Dendritic cell treated with granulocyte-macrophage colony-stimulating factor and Interleukin-4, amounts not matched to agents 40 ng/mL and 50 ng/mL, for 4 days (primary cell): ENCODE measurements at regions not wholly inside any gene's neighbourhood (a gene's known extent, or its start where the extent isn't known, plus 50 kb on each side); places are given as distances from the start of the nearest gene placed in this dataset.

Source experiments
- H3K27ac Mint-ChIP-seq: one replicate; pipeline ENCODE4 v1.8.0; 2022; ENCODE audit warnings: mild to moderate bottlenecking, mixed read lengths
- H3K27me3 Mint-ChIP-seq: one replicate; pipeline ENCODE4 v1.8.0; 2022; ENCODE audit warnings: mild to moderate bottlenecking, mixed read lengths
- H3K36me3 Mint-ChIP-seq: one replicate; pipeline ENCODE4 v1.8.0; 2022; ENCODE audit warnings: low read depth, mixed read lengths
- H3K4me1 Mint-ChIP-seq: one replicate; pipeline ENCODE4 v1.8.0; 2022; ENCODE audit warnings: low read depth, mixed read lengths
- H3K4me3 Mint-ChIP-seq: one replicate; pipeline ENCODE4 v1.8.0; 2022; ENCODE audit warnings: mild to moderate bottlenecking, moderate library complexity, mixed read lengths
- H3K9me3 Mint-ChIP-seq: one replicate; pipeline ENCODE4 v1.8.0; 2022; ENCODE audit warnings: mixed read lengths
- intact Hi-C: fragments of 100-400 bp; cut with micrococcal nuclease; formaldehyde crosslinking; loops from one replicate; pipeline ENCODE4 v1.15.0; 2022

DNA sequence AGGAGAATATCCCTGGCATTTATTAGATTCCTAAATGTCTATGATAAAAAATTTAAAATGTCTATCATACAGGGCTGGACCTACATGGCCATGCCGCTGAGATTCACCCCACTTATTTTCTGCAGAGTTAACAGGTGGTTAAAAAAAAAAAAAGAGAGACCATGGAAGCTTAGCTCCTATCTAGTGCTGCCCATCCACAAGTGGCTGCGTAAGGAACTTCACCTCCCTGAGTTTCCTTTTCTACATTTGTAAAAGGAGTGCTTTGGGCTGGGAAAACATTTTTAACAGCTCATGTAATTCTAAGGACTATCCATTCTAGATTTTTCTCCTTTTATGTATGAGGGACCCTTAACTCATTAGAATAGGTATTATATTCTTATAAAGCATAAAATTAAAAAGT is 534.1 kb downstream of the MMUT start:
- Mint-ChIP-seq H3K4me3 (no peak overlapping the region), H3K27me3 (no peaks in the 10 kb centered on the region), H3K4me1 (no peaks in the 10 kb centered on the region), H3K9me3 (peaks cover 8% of the 10 kb centered on the region), H3K27ac (no peak overlapping the region), H3K36me3 (no peaks in the 10 kb centered on the region)
- intact Hi-C loops, result no loop called here

DNA sequence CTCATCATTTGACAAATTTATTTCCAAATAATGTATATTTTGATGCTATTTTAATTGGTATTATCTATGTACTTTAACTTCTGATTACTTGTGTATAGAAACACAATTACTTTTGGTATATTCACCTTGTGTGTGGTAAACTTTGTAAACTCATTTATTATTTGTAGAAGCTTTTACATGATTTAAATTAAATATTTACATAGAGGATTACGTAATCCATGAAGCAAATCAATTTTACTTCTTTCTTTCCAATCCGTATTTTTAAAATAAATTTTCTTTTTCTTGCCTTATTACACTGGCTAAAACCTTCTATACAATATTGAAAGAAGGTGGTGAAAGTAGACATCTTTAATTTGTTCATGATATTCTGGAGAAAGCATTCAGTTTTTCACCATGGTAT is 540.2 kb downstream of the MMUT start:
- intact Hi-C loops, result no loop called here
- H3K27ac Mint-ChIP-seq, result no peak overlapping the region
- H3K9me3 Mint-ChIP-seq, result peaks cover 29% of the 10 kb centered on the region
- H3K4me3 Mint-ChIP-seq, result no peak overlapping the region
- no peaks in the 10 kb centered on the region for H3K27me3 Mint-ChIP-seq
- no peaks in the 10 kb centered on the region for H3K36me3 Mint-ChIP-seq
- H3K4me1 Mint-ChIP-seq, result no peaks in the 10 kb centered on the region

GRCh38 chr6:48919555-48919954 is 543.5 kb downstream of the MMUT start:
- Mint-ChIP-seq H3K9me3 (peaks cover 38% of the 10 kb centered on the region), H3K27ac (no peak overlapping the region), H3K4me3 (no peak overlapping the region), H3K4me1 (no peaks in the 10 kb centered on the region), H3K36me3 (no peaks in the 10 kb centered on the region), H3K27me3 (no peaks in the 10 kb centered on the region)
- intact Hi-C loops, result no loop called here

GRCh38 chr6:48917233-48917632 is 545.8 kb downstream of the MMUT start:
- H3K27ac Mint-ChIP-seq, result no peak overlapping the region
- H3K36me3 Mint-ChIP-seq, result no peaks in the 10 kb centered on the region
- H3K4me3 Mint-ChIP-seq, result no peak overlapping the region
- H3K4me1 Mint-ChIP-seq, result no peaks in the 10 kb centered on the region
- H3K9me3 Mint-ChIP-seq, result peaks cover 38% of the 10 kb centered on the region
- H3K27me3 Mint-ChIP-seq, result no peaks in the 10 kb centered on the region
- intact Hi-C loops, result no loop called here

- no peak overlapping the region for H3K4me3 Mint-ChIP-seq
- intact Hi-C loops, result no loop called here
- no peaks in the 10 kb centered on the region for H3K27me3 Mint-ChIP-seq
- H3K27ac Mint-ChIP-seq, result no peak overlapping the region
- H3K4me1 Mint-ChIP-seq, result no peaks in the 10 kb centered on the region
- H3K9me3 Mint-ChIP-seq, result peaks cover 38% of the 10 kb centered on the region
- H3K36me3 Mint-ChIP-seq, result no peaks in the 10 kb centered on the region
Observed at GRCh38 chr6:48916607-48917006, 546.4 kb downstream of the MMUT start.

DNA sequence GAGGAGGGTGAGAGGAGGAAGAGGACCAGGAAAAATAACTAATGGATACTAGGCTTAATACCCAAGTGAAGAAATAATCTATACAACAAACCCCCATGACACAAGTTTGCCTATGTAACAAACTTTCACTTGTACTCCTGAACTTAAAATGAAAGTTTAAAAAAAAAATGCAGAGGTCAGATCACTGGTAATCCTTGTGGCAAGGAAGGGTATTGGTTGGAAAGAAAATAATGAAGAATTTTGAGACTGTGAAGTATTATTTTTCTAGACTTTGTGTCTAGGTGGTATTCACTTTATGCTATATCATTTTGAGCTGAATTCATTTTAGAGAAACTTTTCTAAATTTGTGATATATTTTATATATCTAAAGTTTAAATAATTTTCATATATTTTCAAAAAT is 547.5 kb downstream of the MMUT start:
- H3K9me3 Mint-ChIP-seq, result peaks cover 32% of the 10 kb centered on the region
- H3K27ac Mint-ChIP-seq, result no peak overlapping the region
- no peaks in the 10 kb centered on the region for H3K4me1 Mint-ChIP-seq
- no peaks in the 10 kb centered on the region for H3K36me3 Mint-ChIP-seq
- no peak overlapping the region for H3K4me3 Mint-ChIP-seq
- intact Hi-C loops, result no loop called here
- no peaks in the 10 kb centered on the region for H3K27me3 Mint-ChIP-seq

GRCh38 chr6:48912503-48912902 is 550.5 kb downstream of the MMUT start:
- no peaks in the 10 kb centered on the region for H3K27me3 Mint-ChIP-seq
- no peak overlapping the region for H3K27ac Mint-ChIP-seq
- H3K4me3 Mint-ChIP-seq, result no peak overlapping the region
- intact Hi-C loops, result no loop called here
- H3K4me1 Mint-ChIP-seq, result no peaks in the 10 kb centered on the region
- H3K9me3 Mint-ChIP-seq, result peaks cover 6% of the 10 kb centered on the region
- H3K36me3 Mint-ChIP-seq, result no peaks in the 10 kb centered on the region

DNA sequence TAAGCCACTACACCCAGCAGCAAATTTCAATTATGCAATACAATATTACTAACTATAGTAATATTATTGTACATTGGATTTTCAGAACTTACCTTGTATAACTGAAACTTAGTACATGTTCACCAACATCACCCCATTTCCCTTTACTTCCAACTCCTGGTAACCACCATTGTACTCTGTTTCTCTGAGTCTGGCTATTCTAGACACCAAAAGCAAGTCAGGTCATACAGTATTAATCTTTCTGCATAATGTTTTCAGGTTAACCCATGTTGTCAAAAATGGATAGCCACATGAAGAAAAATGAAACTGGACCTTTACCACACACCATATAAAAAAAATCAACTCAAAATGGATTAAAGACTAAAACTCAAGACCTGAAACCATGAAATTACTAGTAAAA is 558.2 kb downstream of the MMUT start:
- H3K27me3 Mint-ChIP-seq, result no peaks in the 10 kb centered on the region
- no peaks in the 10 kb centered on the region for H3K36me3 Mint-ChIP-seq
- no peaks in the 10 kb centered on the region for H3K4me1 Mint-ChIP-seq
- no peak overlapping the region for H3K4me3 Mint-ChIP-seq
- no peak overlapping the region for H3K27ac Mint-ChIP-seq
- intact Hi-C loops, result no loop called here
- peaks cover 10% of the 10 kb centered on the region for H3K9me3 Mint-ChIP-seq

DNA sequence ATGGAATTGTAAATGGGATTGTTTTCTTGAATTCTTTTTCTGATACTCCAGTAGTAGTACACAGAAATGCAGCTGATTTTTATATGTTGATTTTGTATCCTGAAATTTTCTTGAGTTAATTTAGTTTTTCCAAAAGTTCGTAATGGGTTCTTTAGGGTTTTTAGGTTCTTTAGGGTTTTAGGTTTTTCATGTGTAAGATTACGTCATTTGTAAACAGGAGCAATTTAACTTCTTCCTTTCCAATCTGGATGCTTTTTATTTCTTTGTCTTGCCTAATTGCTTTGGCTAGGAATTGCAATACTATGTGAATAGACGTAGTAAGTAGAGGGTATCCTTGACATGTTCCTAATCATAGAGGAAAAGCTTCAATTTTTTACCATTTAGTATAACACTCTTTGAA is 568.6 kb downstream of the MMUT start:
- Mint-ChIP-seq H3K36me3 (no peaks in the 10 kb centered on the region), H3K9me3 (no peaks in the 10 kb centered on the region), H3K27ac (no peak overlapping the region), H3K4me1 (no peaks in the 10 kb centered on the region), H3K27me3 (no peaks in the 10 kb centered on the region), H3K4me3 (no peak overlapping the region)
- intact Hi-C loops, result no loop called here

GRCh38 chr6:48893048-48893447 is 570.0 kb downstream of the MMUT start:
- H3K4me3 Mint-ChIP-seq, result no peak overlapping the region
- no peaks in the 10 kb centered on the region for H3K36me3 Mint-ChIP-seq
- no peaks in the 10 kb centered on the region for H3K27me3 Mint-ChIP-seq
- H3K4me1 Mint-ChIP-seq, result no peaks in the 10 kb centered on the region
- H3K27ac Mint-ChIP-seq, result no peak overlapping the region
- intact Hi-C loops, result no loop called here
- H3K9me3 Mint-ChIP-seq, result no peaks in the 10 kb centered on the region

GRCh38 chr6:48891308-48891707 is 571.7 kb downstream of the MMUT start:
- Mint-ChIP-seq H3K9me3 (no peaks in the 10 kb centered on the region), H3K4me3 (no peak overlapping the region), H3K4me1 (no peaks in the 10 kb centered on the region), H3K27me3 (no peaks in the 10 kb centered on the region), H3K27ac (no peak overlapping the region), H3K36me3 (no peaks in the 10 kb centered on the region)
- intact Hi-C loops, result no loop called here

DNA sequence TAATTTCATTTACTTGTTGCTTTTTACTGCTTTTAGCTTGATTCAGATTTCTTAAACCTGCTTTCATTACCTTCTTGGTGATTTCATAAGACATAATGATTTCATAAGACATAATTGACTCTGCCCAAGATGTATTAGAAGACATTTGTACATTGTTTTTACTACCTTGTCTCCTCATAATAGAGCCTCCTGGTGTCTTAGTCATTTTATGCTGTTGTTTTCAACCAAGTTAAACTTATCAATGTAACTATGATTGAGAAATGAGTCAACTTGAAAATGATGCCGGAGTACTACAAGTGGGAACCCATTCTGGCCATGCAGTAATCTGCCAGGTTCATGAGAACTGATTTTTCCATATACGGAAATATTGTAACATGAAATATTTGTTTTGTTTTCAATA is 573.6 kb downstream of the MMUT start:
- Mint-ChIP-seq H3K4me3 (no peak overlapping the region), H3K27ac (no peak overlapping the region), H3K27me3 (no peaks in the 10 kb centered on the region), H3K4me1 (no peaks in the 10 kb centered on the region), H3K9me3 (peaks cover 2% of the 10 kb centered on the region), H3K36me3 (no peaks in the 10 kb centered on the region)
- intact Hi-C loops, result no loop called here

GRCh38 chr6:48883116-48883515 is 579.9 kb downstream of the MMUT start:
- Mint-ChIP-seq H3K9me3 (peaks cover 37% of the 10 kb centered on the region), H3K36me3 (no peaks in the 10 kb centered on the region), H3K27me3 (no peaks in the 10 kb centered on the region), H3K4me1 (no peaks in the 10 kb centered on the region), H3K4me3 (no peak overlapping the region), H3K27ac (no peak overlapping the region)
- intact Hi-C loops, result no loop called here

GRCh38 chr6:48881551-48881950 is 581.5 kb downstream of the MMUT start:
- no peaks in the 10 kb centered on the region for H3K36me3 Mint-ChIP-seq
- no peaks in the 10 kb centered on the region for H3K27me3 Mint-ChIP-seq
- H3K27ac Mint-ChIP-seq, result no peak overlapping the region
- intact Hi-C loops, result no loop called here
- peaks cover 47% of the 10 kb centered on the region for H3K9me3 Mint-ChIP-seq
- H3K4me1 Mint-ChIP-seq, result no peaks in the 10 kb centered on the region
- no peak overlapping the region for H3K4me3 Mint-ChIP-seq

GRCh38 chr6:48869595-48869994 is 593.5 kb downstream of the MMUT start:
- no peaks in the 10 kb centered on the region for H3K36me3 Mint-ChIP-seq
- intact Hi-C loops, result no loop called here
- H3K4me3 Mint-ChIP-seq, result no peak overlapping the region
- peaks cover 17% of the 10 kb centered on the region for H3K9me3 Mint-ChIP-seq
- no peaks in the 10 kb centered on the region for H3K4me1 Mint-ChIP-seq
- no peak overlapping the region for H3K27ac Mint-ChIP-seq
- no peaks in the 10 kb centered on the region for H3K27me3 Mint-ChIP-seq

GRCh38 chr6:48866682-48867081 is 596.4 kb downstream of the MMUT start:
- Mint-ChIP-seq H3K9me3 (peaks cover 20% of the 10 kb centered on the region), H3K4me3 (no peak overlapping the region), H3K4me1 (no peaks in the 10 kb centered on the region), H3K27me3 (no peaks in the 10 kb centered on the region), H3K36me3 (no peaks in the 10 kb centered on the region), H3K27ac (no peak overlapping the region)
- intact Hi-C loops, result no loop called here
